Thymus (tissue), 11 donors: ENCODE measurements at regions not wholly inside any gene's neighbourhood (a gene's known extent, or its start where the extent isn't known, plus 50 kb on each side); places are given as distances from the start of the nearest gene placed in this dataset.

Experiments
- DNase-seq, 9 donors: peaks; one replicate each; pipeline ENCODE4 v3.0.0-alpha.2; 2013; ENCODE audit warnings: low spot score in 9 of 9, low read depth in 6 of 9, missing footprints in 1 of 9
- H3K27ac ChIP-seq, 2 donors: one replicate each; pipeline ENCODE4 v1.5.1; 2013; ENCODE audit warnings: control low read depth in 1 of 2, low read depth in 1 of 2, low read length in 1 of 2, mild to moderate bottlenecking in 1 of 2, moderate library complexity in 1 of 2
- H3K27me3 ChIP-seq, 2 donors: one replicate each; pipeline ENCODE4 v1.5.1; 2013; ENCODE audit warnings: low read length in 1 of 2; ENCODE audit not compliant: control insufficient read depth in 2 of 2, insufficient read depth in 1 of 2
- H3K36me3 ChIP-seq, 2 donors: one replicate each; pipeline ENCODE4 v1.5.1; 2013; ENCODE audit warnings: low read length in 1 of 2, mild to moderate bottlenecking in 1 of 2, moderate library complexity in 1 of 2; ENCODE audit not compliant: control insufficient read depth in 2 of 2, insufficient read depth in 2 of 2
- H3K4me1 ChIP-seq, 2 donors: one replicate each; pipeline ENCODE4 v1.5.1; 2013; ENCODE audit warnings: low read length in 2 of 2; ENCODE audit not compliant: control insufficient read depth in 2 of 2, insufficient read depth in 2 of 2
- H3K4me3 ChIP-seq, 2 donors: one replicate each; pipeline ENCODE4 v1.5.1; 2013; ENCODE audit warnings: low read length in 2 of 2, control low read depth in 1 of 2, mild to moderate bottlenecking in 1 of 2
- H3K9me3 ChIP-seq, 2 donors: one replicate each; pipeline ENCODE4 v1.5.1; 2013; ENCODE audit warnings: low read length in 1 of 2, mild to moderate bottlenecking in 1 of 2; ENCODE audit not compliant: control insufficient read depth in 2 of 2, insufficient read depth in 1 of 2
- WGBS: extraction: QIAGEN DNeasy Blood & Tissue Kit; methylation state at CpG from one replicate; pipeline ENCODE4 v1.1.7; 2013; 5-methylcytosine and 5-hydroxymethylcytosine counted together
- donor health status: healthy.

- Histone ChIP-seq H3K4me3 (no peak overlapping the region), H3K9me3 (no peaks in the 10 kb centered on the region), H3K36me3 (no peaks in the 10 kb centered on the region), H3K27me3 (no peaks in the 10 kb centered on the region), H3K4me1 (no peaks in the 10 kb centered on the region), H3K27ac (no peak overlapping the region)
- WGBS, result 90% methylated on average over 11 of the region's 11 CpGs
- no peak for DNase-seq
Measured at GRCh38 chr15:98480844-98481243, 167.5 kb upstream of the IGF1R start.

GRCh38 chr15:98483575-98484130 lies 164.7 kb upstream of the IGF1R start:
- WGBS, result 100% methylated on average over 1 of the region's 1 CpG

GRCh38 chr15:98484914-98485313 lies 163.4 kb upstream of the IGF1R start:
- no peaks in the 10 kb centered on the region for H3K4me1 ChIP-seq
- no peaks in the 10 kb centered on the region for H3K27me3 ChIP-seq
- DNase-seq, result no peak
- H3K4me3 ChIP-seq, result no peak overlapping the region
- 94% methylated on average over 1 of the region's 1 CpG for WGBS
- H3K9me3 ChIP-seq, result no peaks in the 10 kb centered on the region
- no peak overlapping the region for H3K27ac ChIP-seq
- no peaks in the 10 kb centered on the region for H3K36me3 ChIP-seq

More at GRCh38 chr15:98483575-98484130, 164.7 kb upstream of the IGF1R start:
- H3K4me3 ChIP-seq, result no peak overlapping the region
- no peaks in the 10 kb centered on the region for H3K27me3 ChIP-seq
- no peak overlapping the region for H3K27ac ChIP-seq
- no peak for DNase-seq
- H3K9me3 ChIP-seq, result no peaks in the 10 kb centered on the region
- H3K36me3 ChIP-seq, result no peaks in the 10 kb centered on the region
- no peaks in the 10 kb centered on the region for H3K4me1 ChIP-seq

- no peak for DNase-seq
- no peak overlapping the region for H3K27ac ChIP-seq
- 97% methylated on average over 2 of the region's 2 CpGs for WGBS
- no peaks in the 10 kb centered on the region for H3K9me3 ChIP-seq
- no peaks in the 10 kb centered on the region for H3K36me3 ChIP-seq
- no peaks in the 10 kb centered on the region for H3K4me1 ChIP-seq
- H3K27me3 ChIP-seq, result no peaks in the 10 kb centered on the region
- no peak overlapping the region for H3K4me3 ChIP-seq
Measured at GRCh38 chr15:98485451-98485850, 162.9 kb upstream of the IGF1R start.

GRCh38 chr15:98493966-98494511 lies 154.3 kb upstream of the IGF1R start:
- Histone ChIP-seq H3K9me3 (peaks cover 0 to 1% of the 10 kb centered on the region in 2 donors), H3K4me1 (no peaks in the 10 kb centered on the region), H3K27me3 (no peaks in the 10 kb centered on the region), H3K4me3 (no peak overlapping the region), H3K36me3 (no peaks in the 10 kb centered on the region), H3K27ac (no peak overlapping the region)
- no peak for DNase-seq
- WGBS, result 93% methylated on average over 5 of the region's 5 CpGs

GRCh38 chr15:98501192-98501591 lies 147.1 kb upstream of the IGF1R start:
- WGBS, result 85% methylated on average over 1 of the region's 1 CpG
- no peak for DNase-seq
- Histone ChIP-seq H3K4me3 (no peak overlapping the region), H3K27ac (no peak overlapping the region), H3K4me1 (peaks cover 0 to 9% of the 10 kb centered on the region in 2 donors), H3K36me3 (no peaks in the 10 kb centered on the region), H3K27me3 (no peaks in the 10 kb centered on the region), H3K9me3 (peaks cover 1 to 12% of the 10 kb centered on the region in 2 donors)

- no peak overlapping the region for H3K4me3 ChIP-seq
- H3K27me3 ChIP-seq, result no peaks in the 10 kb centered on the region
- 93% methylated on average over 3 of the region's 3 CpGs for WGBS
- H3K4me1 ChIP-seq, result peaks cover 0 to 9% of the 10 kb centered on the region in 2 donors
- peaks cover 1 to 12% of the 10 kb centered on the region in 2 donors for H3K9me3 ChIP-seq
- DNase-seq, result no peak
- H3K36me3 ChIP-seq, result no peaks in the 10 kb centered on the region
- no peak overlapping the region for H3K27ac ChIP-seq
Measured at GRCh38 chr15:98501632-98502031, 146.7 kb upstream of the IGF1R start.

- Histone ChIP-seq H3K4me3 (no peak overlapping the region), H3K27ac (no peak overlapping the region), H3K4me1 (peaks cover 0 to 9% of the 10 kb centered on the region in 2 donors), H3K36me3 (no peaks in the 10 kb centered on the region), H3K9me3 (peaks cover 1 to 12% of the 10 kb centered on the region in 2 donors), H3K27me3 (no peaks in the 10 kb centered on the region)
- no peak for DNase-seq
- WGBS, result 8% methylated on average over 8 of the region's 8 CpGs
Measured at GRCh38 chr15:98503970-98504369, 144.4 kb upstream of the IGF1R start.

GRCh38 chr15:98504998-98505397 lies 143.3 kb upstream of the IGF1R start:
- WGBS, result 93% methylated on average over 9 of the region's 9 CpGs
- peaks cover 1 to 10% of the 10 kb centered on the region in 2 donors for H3K9me3 ChIP-seq
- H3K36me3 ChIP-seq, result no peaks in the 10 kb centered on the region
- H3K27me3 ChIP-seq, result no peaks in the 10 kb centered on the region
- H3K4me3 ChIP-seq, result no peak overlapping the region
- peaks cover 0 to 9% of the 10 kb centered on the region in 2 donors for H3K4me1 ChIP-seq
- no peak overlapping the region for H3K27ac ChIP-seq
- DNase-seq, result no peak
